ENCODE measurements at regions not wholly inside any gene's neighbourhood (a gene's known extent, or its start where the extent isn't known, plus 50 kb on each side); places are given as distances from the start of the nearest gene placed in this dataset.

GRCh38 chr5:105905392-105905791 lies 1765.3 kb downstream of the EFNA5 start:
- DNase-seq (ENCODE audit: low read depth, low spot score) (no peak), ATAC-seq (no peak)
- no peak overlapping the region for H3K9ac ChIP-seq (ENCODE audit: low read length)
- intact Hi-C loops (cut with micrococcal nuclease) = no loop called here
- H4K20me1 ChIP-seq (ENCODE audit: insufficient read depth) = no peaks in the 10 kb centered on the region
- H3K27me3 ChIP-seq (ENCODE audit: insufficient read depth, low read length) = no peaks in the 10 kb centered on the region
- no peak overlapping the region for H3K27ac ChIP-seq (ENCODE audit: low read depth, low read length)
- H3K79me2 ChIP-seq (ENCODE audit: insufficient read depth, low read length) = no peaks in the 10 kb centered on the region
- no peak for TF ChIP-seq ZBTB33 (IDR thresholded peaks at IDR 0.05; ENCODE audit: extremely low read depth, insufficient replicate concordance, low read length)
- peak; percentile 26; the same call in 1 of the 2 replicates for TF ChIP-seq CEBPB (IDR thresholded peaks at IDR 0.05; ENCODE audit: low read depth)
- no peaks in the 10 kb centered on the region for H3K9me3 ChIP-seq (ENCODE audit: control insufficient read depth in 1 of 2, insufficient read depth in 1 of 2, low read depth in 1 of 2, low read length in 2 of 2)
- no TSS peak for BruUV-seq (replicated peaks)
- H3K4me2 ChIP-seq (ENCODE audit: low read length) = no peak overlapping the region
- ChIA-PET POLR2A (no interaction called here), RAD21 (ENCODE audit: low non-redundant PET in 1 of 2, low total read pairs in 2 of 2, uncharacterized antibody in 2 of 2, unreplicated experiment in 2 of 2) (no interaction called here), CTCF (no interaction called here)
- H3K9me2 ChIP-seq (ENCODE audit: insufficient read depth) = no peaks in the 10 kb centered on the region
- peak overlapping the region; percentile 10 for H2AFZ ChIP-seq (ENCODE audit: low read depth, low read length, poor library complexity, severe bottlenecking)
- no peaks in the 10 kb centered on the region for H3K36me3 ChIP-seq (ENCODE audit: control insufficient read depth in 1 of 2, insufficient read depth in 2 of 2, low read length in 2 of 2)
- no peak overlapping the region for H3K4me3 ChIP-seq (replicated peaks in 1 of 2; ENCODE audit: low read depth in 1 of 2, low read length in 2 of 2)
- H3K4me1 ChIP-seq (ENCODE audit: control insufficient read depth in 1 of 2, insufficient read depth in 2 of 2, low read length in 2 of 2) = no peaks in the 10 kb centered on the region

GRCh38 chr5:105903069-105903468 lies 1767.7 kb downstream of the EFNA5 start:
- POLR2A ChIA-PET = no interaction called here
- Histone ChIP-seq H3K4me3 (replicated peaks in 1 of 2; ENCODE audit: low read depth in 1 of 2, low read length in 2 of 2) (no peak overlapping the region), H3K36me3 (ENCODE audit: control insufficient read depth in 1 of 2, insufficient read depth in 2 of 2, low read length in 2 of 2) (no peaks in the 10 kb centered on the region), H3K9me2 (ENCODE audit: insufficient read depth) (no peaks in the 10 kb centered on the region), H3K9ac (ENCODE audit: low read length) (no peak overlapping the region), H3K27ac (ENCODE audit: low read depth, low read length) (no peak overlapping the region), H3K4me2 (ENCODE audit: low read length) (no peak overlapping the region), H3K27me3 (ENCODE audit: insufficient read depth, low read length) (no peaks in the 10 kb centered on the region), H3K79me2 (ENCODE audit: insufficient read depth, low read length) (no peaks in the 10 kb centered on the region), H3K4me1 (ENCODE audit: control insufficient read depth in 1 of 2, insufficient read depth in 2 of 2, low read length in 2 of 2) (no peaks in the 10 kb centered on the region), H3K9me3 (ENCODE audit: control insufficient read depth in 1 of 2, insufficient read depth in 1 of 2, low read depth in 1 of 2, low read length in 2 of 2) (no peaks in the 10 kb centered on the region), H2AFZ (ENCODE audit: low read depth, low read length, poor library complexity, severe bottlenecking) (no peak overlapping the region), H4K20me1 (ENCODE audit: insufficient read depth) (no peaks in the 10 kb centered on the region)
- CTCF ChIA-PET = no interaction called here
- DNase-seq (ENCODE audit: low read depth, low spot score) = no peak
- TF ChIP-seq EZH2phosphoT487 (IDR thresholded peaks at IDR 0.05; ENCODE audit: borderline replicate concordance) = no peak
- no peak for TF ChIP-seq ZFX (IDR thresholded peaks at IDR 0.05)
- no peak for TF ChIP-seq EGR1 (IDR thresholded peaks at IDR 0.05; ENCODE audit: low read depth)
- no peak for TF ChIP-seq SP1 (IDR thresholded peaks at IDR 0.05; ENCODE audit: low read depth)
- TF ChIP-seq CTCF (IDR thresholded peaks at IDR 0.05 in 2 of 3, conservative IDR thresholded peaks at IDR 0.05 in 1 of 3; ENCODE audit: borderline replicate concordance in 1 of 3, insufficient read depth in 1 of 3, low read depth in 2 of 3, low read length in 2 of 3) = no peak
- intact Hi-C loops (cut with micrococcal nuclease) = no loop called here
- BruUV-seq (replicated peaks) = no TSS peak
- RAD21 ChIA-PET (ENCODE audit: low non-redundant PET in 1 of 2, low total read pairs in 2 of 2, uncharacterized antibody in 2 of 2, unreplicated experiment in 2 of 2) = no interaction called here
- no peak for ATAC-seq

Measured in HCT116 (cell line).